GM20000 (cell line): ENCODE measurements at regions not wholly inside any gene's neighbourhood (a gene's known extent, or its start where the extent isn't known, plus 50 kb on each side); places are given as distances from the start of the nearest gene placed in this dataset.

Experiments
- DNase-seq: peaks from one replicate; pipeline ENCODE4 v3.0.0; 2012; ENCODE audit warnings: low spot score
- TF ChIP-seq, protein P1 (sequence below): IDR thresholded peaks from 2 replicates; pipeline ENCODE4 v1.5.1; 2012; ENCODE audit warnings: mild to moderate bottlenecking, control low read depth; ENCODE audit errors: extremely low read depth, missing control alignments

DNA sequence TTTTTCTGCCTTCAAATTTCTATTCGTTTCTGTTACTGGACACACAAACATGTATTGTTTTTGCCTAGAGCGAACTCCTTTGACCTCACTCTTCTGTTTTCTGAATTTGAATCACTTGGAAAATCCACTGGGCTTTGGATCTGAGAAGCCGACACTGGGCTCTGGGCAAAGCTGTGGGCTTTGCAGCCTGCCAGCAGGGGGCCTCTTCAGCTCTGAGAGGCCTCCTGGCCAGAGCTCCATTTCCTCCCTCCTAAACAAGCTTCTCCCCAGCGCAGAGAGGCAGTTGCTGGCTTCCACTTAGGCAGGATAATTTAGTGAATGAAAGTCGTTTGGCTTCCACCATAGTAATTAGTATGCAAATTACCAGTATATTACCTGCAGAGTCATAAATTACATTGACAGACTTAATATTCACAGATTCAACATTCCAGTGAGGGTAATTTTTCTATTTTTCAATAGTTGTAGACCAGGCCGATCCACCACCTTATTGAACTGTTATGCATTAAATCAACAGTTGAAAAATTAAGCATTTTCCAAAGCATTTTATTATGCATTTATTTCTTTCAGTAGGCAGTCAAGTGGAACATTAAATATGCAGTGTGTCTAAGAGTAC lies 104.0 kb upstream of the ZNF366 start:
- TF ChIP-seq, protein P1, sequence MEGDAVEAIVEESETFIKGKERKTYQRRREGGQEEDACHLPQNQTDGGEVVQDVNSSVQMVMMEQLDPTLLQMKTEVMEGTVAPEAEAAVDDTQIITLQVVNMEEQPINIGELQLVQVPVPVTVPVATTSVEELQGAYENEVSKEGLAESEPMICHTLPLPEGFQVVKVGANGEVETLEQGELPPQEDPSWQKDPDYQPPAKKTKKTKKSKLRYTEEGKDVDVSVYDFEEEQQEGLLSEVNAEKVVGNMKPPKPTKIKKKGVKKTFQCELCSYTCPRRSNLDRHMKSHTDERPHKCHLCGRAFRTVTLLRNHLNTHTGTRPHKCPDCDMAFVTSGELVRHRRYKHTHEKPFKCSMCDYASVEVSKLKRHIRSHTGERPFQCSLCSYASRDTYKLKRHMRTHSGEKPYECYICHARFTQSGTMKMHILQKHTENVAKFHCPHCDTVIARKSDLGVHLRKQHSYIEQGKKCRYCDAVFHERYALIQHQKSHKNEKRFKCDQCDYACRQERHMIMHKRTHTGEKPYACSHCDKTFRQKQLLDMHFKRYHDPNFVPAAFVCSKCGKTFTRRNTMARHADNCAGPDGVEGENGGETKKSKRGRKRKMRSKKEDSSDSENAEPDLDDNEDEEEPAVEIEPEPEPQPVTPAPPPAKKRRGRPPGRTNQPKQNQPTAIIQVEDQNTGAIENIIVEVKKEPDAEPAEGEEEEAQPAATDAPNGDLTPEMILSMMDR = peak; percentile 84
- DNase-seq = peak; percentile 60

DNA sequence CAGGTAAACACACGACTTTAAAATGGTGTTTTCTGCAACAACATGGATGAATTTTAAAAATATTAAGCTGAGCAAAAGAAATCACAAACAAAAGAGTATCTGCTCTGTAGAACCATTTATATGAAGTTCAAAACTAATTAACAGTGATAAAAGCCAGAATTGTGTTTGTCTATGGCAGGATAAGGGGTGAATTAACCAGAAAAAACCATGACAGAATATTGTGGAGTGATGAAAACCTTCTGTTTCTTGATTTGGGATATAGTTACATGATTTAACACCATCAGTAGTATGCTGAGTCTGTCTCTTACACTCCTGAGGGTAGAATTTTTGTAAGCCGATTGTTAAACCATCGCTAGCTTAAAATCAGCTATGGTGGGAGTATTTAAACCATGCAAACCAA lies 101.7 kb upstream of the ZNF366 start:
- TF ChIP-seq, protein P1 = no peak
- no peak for DNase-seq

DNA sequence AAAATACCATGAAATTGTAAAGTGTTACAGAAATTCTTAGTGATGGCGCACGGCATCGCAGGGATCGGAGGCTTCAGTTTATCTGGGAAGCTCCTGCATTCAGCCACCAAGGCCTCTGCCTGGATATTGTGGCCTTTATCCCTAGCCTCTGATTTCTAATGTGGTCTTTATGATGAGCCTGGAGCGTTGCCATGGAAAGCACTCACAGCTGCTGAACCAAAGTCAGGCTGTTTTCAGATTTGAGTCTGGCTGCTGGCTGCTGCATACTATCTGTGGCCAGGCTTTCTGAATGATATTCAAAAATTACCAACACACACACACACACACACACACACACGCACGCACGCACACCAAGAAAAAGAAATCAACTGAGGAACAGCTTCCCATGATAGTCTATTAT lies 101.1 kb upstream of the ZNF366 start:
- DNase-seq = no peak
- TF ChIP-seq, protein P1 = no peak

DNA sequence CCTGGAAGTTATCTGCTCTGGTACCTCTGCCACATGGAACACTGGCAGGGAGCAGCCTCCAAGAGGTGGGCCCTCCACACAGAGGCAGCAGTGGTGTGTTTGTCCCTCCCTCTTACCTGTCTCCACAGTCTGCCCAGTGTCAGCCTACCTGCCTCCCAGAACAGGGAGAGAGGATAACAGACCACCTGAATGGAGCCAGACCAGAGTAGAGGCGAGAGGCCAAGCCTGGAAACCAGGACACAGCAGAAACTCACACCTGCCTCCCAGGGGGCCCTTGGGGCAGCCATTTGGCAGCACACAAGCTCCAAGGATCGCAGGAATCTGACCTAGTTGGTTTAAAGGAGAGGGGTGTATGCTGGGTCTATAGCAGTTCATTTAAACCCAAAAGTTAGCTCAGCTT lies 100.2 kb upstream of the ZNF366 start:
- no peak for DNase-seq
- TF ChIP-seq, protein P1 = no peak

DNA sequence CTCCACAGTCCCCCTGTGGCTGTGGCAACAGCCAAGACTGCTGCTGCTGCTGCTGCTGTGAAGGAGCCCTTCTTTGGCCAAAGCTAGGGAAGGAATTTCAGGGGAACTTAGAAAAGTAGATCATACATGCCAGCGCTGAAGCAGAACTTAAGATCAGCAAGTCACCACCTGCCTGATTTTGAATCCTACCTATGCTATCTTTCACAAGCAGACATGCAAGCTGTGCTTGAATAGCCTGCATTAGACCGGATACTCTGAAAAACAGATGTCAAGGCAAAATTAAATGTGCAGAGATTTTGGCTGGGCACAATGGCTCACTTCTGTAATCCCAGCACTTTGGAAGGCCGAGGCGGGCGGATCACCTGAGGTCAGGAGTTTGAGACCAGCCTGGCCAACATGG lies 99.3 kb upstream of the ZNF366 start:
- TF ChIP-seq, protein P1 = no peak
- DNase-seq = no peak

DNA sequence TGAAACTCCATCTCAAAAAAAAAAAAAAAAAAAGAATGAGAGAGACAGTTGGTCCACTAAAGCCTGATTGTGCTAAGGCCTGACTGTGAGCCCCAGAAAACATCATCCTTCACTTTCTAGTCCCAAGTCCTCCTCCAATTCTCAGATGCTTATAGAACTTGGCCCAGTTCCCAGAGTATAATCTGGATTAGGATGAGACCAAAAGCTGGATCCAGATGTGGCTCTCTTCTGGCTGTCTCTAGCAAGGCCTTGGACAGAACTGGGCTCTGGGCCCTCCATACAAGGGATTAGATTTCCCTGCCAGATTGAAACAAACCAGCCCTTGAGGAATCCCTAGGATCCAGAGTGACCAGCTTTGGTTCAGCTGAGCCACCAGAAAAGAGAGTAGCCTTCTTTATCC lies 98.4 kb upstream of the ZNF366 start:
- no peak for DNase-seq
- TF ChIP-seq, protein P1 = no peak

DNA sequence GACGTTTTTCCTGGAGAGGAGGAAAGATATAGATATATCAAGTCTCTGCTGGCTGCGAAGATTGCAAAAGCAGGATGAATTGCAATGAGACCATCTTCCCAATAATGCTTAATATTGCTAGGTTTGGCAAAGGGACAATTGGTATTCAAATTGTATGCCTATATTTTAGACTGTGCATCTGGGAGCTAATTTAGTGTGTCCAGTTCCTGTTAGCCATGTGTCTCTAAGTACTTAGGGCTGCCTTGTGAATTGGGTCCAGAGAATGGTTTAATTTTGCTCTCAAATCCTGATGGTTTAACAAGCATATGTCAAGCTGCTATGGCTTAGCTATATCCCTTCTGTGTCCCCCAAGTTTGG lies 97.6 kb upstream of the ZNF366 start:
- TF ChIP-seq, protein P1 = no peak
- DNase-seq = no peak
